ENCODE measurements at regions not wholly inside any gene's neighbourhood (a gene's known extent, or its start where the extent isn't known, plus 50 kb on each side); places are given as distances from the start of the nearest gene placed in this dataset.

DNA sequence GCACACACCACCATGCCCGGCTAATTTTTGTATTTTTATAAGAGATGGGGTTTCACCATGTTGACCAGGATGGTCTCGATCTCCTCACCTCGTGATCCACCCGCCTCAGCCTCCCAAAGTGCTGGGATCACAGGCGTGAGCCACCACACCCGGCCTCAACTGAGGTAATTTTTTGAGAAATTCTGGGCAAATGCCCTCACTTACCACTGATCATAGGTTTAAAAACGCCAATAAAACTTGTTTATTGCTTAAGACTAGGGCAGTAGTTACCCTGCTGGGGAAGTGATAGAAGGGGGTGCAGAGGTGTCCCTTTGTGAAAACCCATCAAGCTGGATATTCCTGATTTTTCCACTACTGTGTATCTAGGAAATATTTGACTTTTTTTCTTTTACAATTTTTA is 196.3 kb downstream of the BCAS1 start:
- Histone ChIP-seq H2AK5ac (ENCODE audit: low read depth, low read length) (no peak overlapping the region), H3K4me1 (ENCODE audit: control insufficient read depth, insufficient read depth, low read length) (peaks cover 15% of the 10 kb centered on the region), H2BK5ac (ENCODE audit: low read depth, low read length, poor library complexity, severe bottlenecking) (no peak overlapping the region), H3K79me1 (ENCODE audit: low read depth in 1 of 2, low read length in 2 of 2) (peaks cover 0 to 5% of the 10 kb centered on the region in 2 experiments; a peak in 1 of 4 replicates), H3K9me1 (ENCODE audit: insufficient read depth, low read length) (peaks cover 4% of the 10 kb centered on the region), H2BK20ac (ENCODE audit: low read depth, low read length) (no peak overlapping the region), H3K36me3 (ENCODE audit: control insufficient read depth, insufficient read depth, low read length) (no peaks in the 10 kb centered on the region), H3K27me3 (ENCODE audit: control insufficient read depth, insufficient read depth, low read length) (no peaks in the 10 kb centered on the region), H2AK9ac (replicated peaks; ENCODE audit: low read depth, low read length, poor library complexity) (no peak overlapping the region), H3K14ac (replicated peaks; ENCODE audit: low read depth, low read length) (no peak overlapping the region), H3K9ac (ENCODE audit: low read depth, low read length) (no peak overlapping the region), H3K4me2 (ENCODE audit: low read depth, low read length) (no peak overlapping the region), H2BK120ac (ENCODE audit: low read depth, low read length) (no peak overlapping the region), H4K5ac (ENCODE audit: low read depth, low read length) (no peak overlapping the region), H3K23ac (ENCODE audit: low read depth, low read length) (no peak overlapping the region), H4K20me1 (ENCODE audit: insufficient read depth, low read length) (no peaks in the 10 kb centered on the region), H3K56ac (ENCODE audit: extremely low read depth, insufficient read depth, low read length) (no peak overlapping the region), H2BK15ac (ENCODE audit: low read depth, low read length) (no peak overlapping the region), H2AFZ (replicated peaks; ENCODE audit: low read length, poor library complexity) (no peak overlapping the region), H4K91ac (ENCODE audit: insufficient read depth, low read depth, low read length) (no peak overlapping the region), H3K4me3 (ENCODE audit: insufficient read depth, low read depth, low read length) (no peak overlapping the region), H3K9me3 (ENCODE audit: control insufficient read depth, insufficient read depth, low read length) (no peaks in the 10 kb centered on the region), H3K18ac (ENCODE audit: low read depth, low read length) (no peak overlapping the region), H3K27ac (ENCODE audit: insufficient read depth, low read length) (no peak overlapping the region), H3K4ac (ENCODE audit: low read depth, low read length) (no peak overlapping the region), H4K8ac (ENCODE audit: low read depth in 2 of 2, low read length in 2 of 2) (no peak overlapping the region)
- TF ChIP-seq, protein P1, sequence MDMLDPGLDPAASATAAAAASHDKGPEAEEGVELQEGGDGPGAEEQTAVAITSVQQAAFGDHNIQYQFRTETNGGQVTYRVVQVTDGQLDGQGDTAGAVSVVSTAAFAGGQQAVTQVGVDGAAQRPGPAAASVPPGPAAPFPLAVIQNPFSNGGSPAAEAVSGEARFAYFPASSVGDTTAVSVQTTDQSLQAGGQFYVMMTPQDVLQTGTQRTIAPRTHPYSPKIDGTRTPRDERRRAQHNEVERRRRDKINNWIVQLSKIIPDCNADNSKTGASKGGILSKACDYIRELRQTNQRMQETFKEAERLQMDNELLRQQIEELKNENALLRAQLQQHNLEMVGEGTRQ (IDR thresholded peaks at IDR 0.05; ENCODE audit: low read depth, low read length): no peak
- TF ChIP-seq RCOR1 (IDR thresholded peaks at IDR 0.05; ENCODE audit: insufficient replicate concordance, low read length): no peak
- no peak for TF ChIP-seq MAFK (IDR thresholded peaks at IDR 0.05; ENCODE audit: low read depth, low read length)
- TF ChIP-seq, protein P2, sequence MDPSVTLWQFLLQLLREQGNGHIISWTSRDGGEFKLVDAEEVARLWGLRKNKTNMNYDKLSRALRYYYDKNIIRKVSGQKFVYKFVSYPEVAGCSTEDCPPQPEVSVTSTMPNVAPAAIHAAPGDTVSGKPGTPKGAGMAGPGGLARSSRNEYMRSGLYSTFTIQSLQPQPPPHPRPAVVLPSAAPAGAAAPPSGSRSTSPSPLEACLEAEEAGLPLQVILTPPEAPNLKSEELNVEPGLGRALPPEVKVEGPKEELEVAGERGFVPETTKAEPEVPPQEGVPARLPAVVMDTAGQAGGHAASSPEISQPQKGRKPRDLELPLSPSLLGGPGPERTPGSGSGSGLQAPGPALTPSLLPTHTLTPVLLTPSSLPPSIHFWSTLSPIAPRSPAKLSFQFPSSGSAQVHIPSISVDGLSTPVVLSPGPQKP (IDR thresholded peaks at IDR 0.05; ENCODE audit: borderline replicate concordance, low read depth, low read length): no peak
- TF ChIP-seq, protein P3, sequence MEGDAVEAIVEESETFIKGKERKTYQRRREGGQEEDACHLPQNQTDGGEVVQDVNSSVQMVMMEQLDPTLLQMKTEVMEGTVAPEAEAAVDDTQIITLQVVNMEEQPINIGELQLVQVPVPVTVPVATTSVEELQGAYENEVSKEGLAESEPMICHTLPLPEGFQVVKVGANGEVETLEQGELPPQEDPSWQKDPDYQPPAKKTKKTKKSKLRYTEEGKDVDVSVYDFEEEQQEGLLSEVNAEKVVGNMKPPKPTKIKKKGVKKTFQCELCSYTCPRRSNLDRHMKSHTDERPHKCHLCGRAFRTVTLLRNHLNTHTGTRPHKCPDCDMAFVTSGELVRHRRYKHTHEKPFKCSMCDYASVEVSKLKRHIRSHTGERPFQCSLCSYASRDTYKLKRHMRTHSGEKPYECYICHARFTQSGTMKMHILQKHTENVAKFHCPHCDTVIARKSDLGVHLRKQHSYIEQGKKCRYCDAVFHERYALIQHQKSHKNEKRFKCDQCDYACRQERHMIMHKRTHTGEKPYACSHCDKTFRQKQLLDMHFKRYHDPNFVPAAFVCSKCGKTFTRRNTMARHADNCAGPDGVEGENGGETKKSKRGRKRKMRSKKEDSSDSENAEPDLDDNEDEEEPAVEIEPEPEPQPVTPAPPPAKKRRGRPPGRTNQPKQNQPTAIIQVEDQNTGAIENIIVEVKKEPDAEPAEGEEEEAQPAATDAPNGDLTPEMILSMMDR (conservative IDR thresholded peaks at IDR 0.05; ENCODE audit: low read depth, low read length): no peak
- no peak for TF ChIP-seq MXI1 (IDR thresholded peaks at IDR 0.05; ENCODE audit: borderline replicate concordance, low read depth, low read length)
- in situ Hi-C loops (cut with MboI; ENCODE audit: low sequenced_read_pairs) (no loop called here), intact Hi-C loops (cut with micrococcal nuclease) (no loop called here), dilution Hi-C loops (cut with HindIII; ENCODE audit: low sequenced_read_pairs, unreplicated experiment) (no loop called here)
- DNase-seq (no peak), ATAC-seq (ENCODE audit: low read depth) (no peak)
- ChIA-PET CTCF (interaction anchor here (0.9 kb wide), 1 partner anchor 293 kb away, joined by 3 read pairs; no protein-coding TSS in a partner anchor), POLR2A (ENCODE audit: unreplicated experiment) (no interaction called here)
- no TSS peak for BruUV-seq (replicated peaks)
- no CpG with 5 or more reads among the region's 7 CpGs for WGBS, 2 experiments (ENCODE audit: extremely low coverage in 2 of 2, insufficient read length in 1 of 2)

All from IMR-90 (cell line).